ENCODE measurements at regions not wholly inside any gene's neighbourhood (a gene's known extent, or its start where the extent isn't known, plus 50 kb on each side); places are given as distances from the start of the nearest gene placed in this dataset.

GRCh38 chr22:48520207-48520606, 1307.5 kb downstream of the BRD1 start:
- TF ChIP-seq, protein P1, sequence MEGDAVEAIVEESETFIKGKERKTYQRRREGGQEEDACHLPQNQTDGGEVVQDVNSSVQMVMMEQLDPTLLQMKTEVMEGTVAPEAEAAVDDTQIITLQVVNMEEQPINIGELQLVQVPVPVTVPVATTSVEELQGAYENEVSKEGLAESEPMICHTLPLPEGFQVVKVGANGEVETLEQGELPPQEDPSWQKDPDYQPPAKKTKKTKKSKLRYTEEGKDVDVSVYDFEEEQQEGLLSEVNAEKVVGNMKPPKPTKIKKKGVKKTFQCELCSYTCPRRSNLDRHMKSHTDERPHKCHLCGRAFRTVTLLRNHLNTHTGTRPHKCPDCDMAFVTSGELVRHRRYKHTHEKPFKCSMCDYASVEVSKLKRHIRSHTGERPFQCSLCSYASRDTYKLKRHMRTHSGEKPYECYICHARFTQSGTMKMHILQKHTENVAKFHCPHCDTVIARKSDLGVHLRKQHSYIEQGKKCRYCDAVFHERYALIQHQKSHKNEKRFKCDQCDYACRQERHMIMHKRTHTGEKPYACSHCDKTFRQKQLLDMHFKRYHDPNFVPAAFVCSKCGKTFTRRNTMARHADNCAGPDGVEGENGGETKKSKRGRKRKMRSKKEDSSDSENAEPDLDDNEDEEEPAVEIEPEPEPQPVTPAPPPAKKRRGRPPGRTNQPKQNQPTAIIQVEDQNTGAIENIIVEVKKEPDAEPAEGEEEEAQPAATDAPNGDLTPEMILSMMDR (IDR thresholded peaks at IDR 0.05) = no peak
- DNase-seq (ENCODE audit: low spot score) (no peak), ATAC-seq (ENCODE audit: low FRiP score) (no peak)

- TF ChIP-seq, protein P1 (IDR thresholded peaks at IDR 0.05) = no peak
- no peak for ATAC-seq (ENCODE audit: low FRiP score)
- no peak for DNase-seq (ENCODE audit: low spot score)
Observed at GRCh38 chr22:48517039-48518030, 1310.3 kb downstream of the BRD1 start.

DNA sequence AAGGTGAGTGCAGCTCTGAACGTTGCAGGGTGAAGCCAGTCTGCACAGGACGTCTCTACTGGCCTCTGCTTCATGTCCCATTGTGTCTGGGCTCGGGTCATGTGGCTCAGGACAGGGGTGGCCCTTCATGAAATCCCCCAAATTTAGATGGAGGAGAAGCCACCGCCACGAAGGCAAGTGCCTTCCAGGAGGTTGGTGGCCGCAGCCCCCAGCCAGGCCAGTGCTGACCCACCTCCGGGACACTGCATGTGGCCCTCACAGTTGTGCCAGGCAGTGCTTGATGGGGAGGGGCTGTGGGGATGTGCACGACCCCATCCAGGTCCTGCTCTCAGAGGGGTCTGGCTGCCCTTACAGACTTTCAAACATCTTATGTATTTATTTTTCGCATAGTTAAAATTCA, 1311.1 kb downstream of the BRD1 start:
- ATAC-seq (ENCODE audit: low FRiP score) (no peak), DNase-seq (ENCODE audit: low spot score) (no peak)
- TF ChIP-seq, protein P1 (IDR thresholded peaks at IDR 0.05) = no peak

DNA sequence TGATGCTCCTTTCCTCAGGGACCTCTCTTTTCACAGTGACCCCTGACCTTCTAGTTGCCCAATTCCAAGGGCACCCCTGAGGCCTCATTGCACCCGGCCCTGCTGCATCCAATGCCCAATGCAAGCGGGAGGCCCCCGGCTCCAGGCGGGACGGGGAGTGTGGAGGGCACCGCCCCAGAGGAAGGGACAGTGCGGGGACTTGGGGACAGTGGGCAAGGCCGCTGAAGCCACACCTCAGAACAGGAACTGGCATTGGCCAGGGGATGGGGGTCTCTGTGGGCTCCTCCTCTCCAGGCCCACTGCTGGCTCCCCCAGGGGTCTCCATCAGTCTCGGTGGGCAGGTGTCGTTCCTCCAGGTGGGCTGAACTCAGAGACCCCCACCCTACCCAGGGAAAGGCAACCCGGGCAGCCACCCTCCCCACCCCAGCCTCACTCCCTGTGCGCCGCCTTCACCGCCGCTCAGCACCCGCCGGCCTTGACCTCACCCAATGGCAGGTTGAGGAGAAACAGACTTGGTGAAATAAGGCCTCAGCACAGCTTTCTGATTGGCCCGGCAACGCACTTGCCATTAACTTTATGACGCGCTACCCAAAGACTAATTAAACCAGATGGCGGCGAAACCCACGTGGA, 1312.0 kb downstream of the BRD1 start:
- DNase-seq (ENCODE audit: low spot score) (no peak), ATAC-seq (ENCODE audit: low FRiP score) (no peak)
- TF ChIP-seq, protein P1 (IDR thresholded peaks at IDR 0.05) = no peak

GRCh38 chr22:48513929-48514328, 1313.7 kb downstream of the BRD1 start:
- DNase-seq (ENCODE audit: low spot score) = no peak
- no peak for ATAC-seq (ENCODE audit: low FRiP score)
- TF ChIP-seq, protein P1 (IDR thresholded peaks at IDR 0.05) = no peak

DNA sequence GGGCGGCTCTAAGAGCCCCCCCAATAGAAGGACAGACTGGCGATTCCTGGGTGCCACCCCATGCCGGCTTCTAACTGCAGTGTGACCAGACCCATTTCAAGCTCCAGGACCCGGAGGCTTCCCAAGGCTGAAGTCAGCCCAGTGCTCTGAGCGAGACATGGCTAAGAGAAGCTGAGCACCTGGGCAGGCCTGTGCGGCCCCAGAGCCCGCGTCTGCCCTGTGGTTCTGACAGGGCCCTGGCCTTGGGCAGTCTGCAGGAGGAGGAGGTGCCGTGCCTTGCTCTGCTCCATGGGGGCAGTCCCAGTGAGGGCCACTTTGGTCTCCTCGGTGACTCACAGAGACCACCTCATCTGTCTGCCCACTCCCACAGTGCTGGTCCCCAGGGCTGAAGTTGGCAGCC, 1314.2 kb downstream of the BRD1 start:
- DNase-seq (ENCODE audit: low spot score) = no peak
- TF ChIP-seq, protein P1 (IDR thresholded peaks at IDR 0.05) = no peak
- ATAC-seq (ENCODE audit: low FRiP score) = no peak

Data from omental fat pad (tissue), 3 donors.